ENCODE measurements at regions not wholly inside any gene's neighbourhood (a gene's known extent, or its start where the extent isn't known, plus 50 kb on each side); places are given as distances from the start of the nearest gene placed in this dataset.

DNA sequence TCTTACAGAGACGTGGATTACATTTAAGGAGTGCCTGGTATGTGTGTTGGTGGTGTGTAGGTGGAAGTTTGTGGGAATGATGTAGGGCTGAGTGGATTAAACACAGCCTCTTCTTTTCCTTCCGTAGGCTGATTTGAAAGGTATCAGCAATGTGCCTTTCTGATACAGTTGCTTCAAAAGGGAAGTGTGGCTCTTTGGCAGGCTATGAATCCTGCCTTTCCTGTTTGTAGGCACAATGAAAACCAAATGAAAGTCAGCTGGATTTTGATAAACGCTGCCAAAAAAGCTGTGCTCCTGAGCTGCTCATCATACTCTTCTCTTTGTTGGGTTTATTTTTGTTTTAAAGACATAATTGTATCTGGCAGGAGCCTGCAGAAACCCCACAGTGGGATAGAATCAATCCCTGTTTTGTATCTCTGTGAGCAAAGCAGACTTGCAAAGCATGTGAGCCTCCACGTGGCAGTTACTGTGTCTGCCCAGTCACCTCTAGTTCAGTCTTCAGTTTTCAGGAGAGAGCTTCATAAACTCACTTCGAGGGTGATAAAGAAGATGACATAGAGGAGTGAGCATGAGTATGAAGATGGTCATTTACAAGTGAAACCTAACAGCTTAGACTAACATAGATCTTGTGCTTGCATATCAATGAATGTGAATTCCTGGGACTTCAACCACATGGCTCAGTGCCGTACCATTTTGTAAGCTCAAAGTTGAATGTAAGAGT lies 655.7 kb upstream of the KIRREL3 start:
- Mint-ChIP-seq H3K27ac (no peak overlapping the region), H3K27me3 (ENCODE audit: insufficient read depth) (no peaks in the 10 kb centered on the region), H3K9me3 (peaks cover 3% of the 10 kb centered on the region), H3K36me3 (ENCODE audit: low read depth) (no peaks in the 10 kb centered on the region), H3K4me1 (no peaks in the 10 kb centered on the region), H3K4me3 (no peak overlapping the region)
- Histone ChIP-seq H3K4me3 (ENCODE audit: low read length) (no peak overlapping the region), H3K36me3 (ENCODE audit: control insufficient read depth, insufficient read depth, low read length) (no peaks in the 10 kb centered on the region), H3K27ac (ENCODE audit: low read depth, low read length) (no peak overlapping the region), H3K4me1 (ENCODE audit: control insufficient read depth, insufficient read depth, low read length) (no peaks in the 10 kb centered on the region), H3K27me3 (ENCODE audit: control insufficient read depth, insufficient read depth, low read length, poor library complexity, severe bottlenecking) (no peaks in the 10 kb centered on the region), H3K9ac (ENCODE audit: extremely low read depth, low read length, poor library complexity, severe bottlenecking) (no peak overlapping the region), H3K9me3 (ENCODE audit: control insufficient read depth, low read length) (peaks cover 2% of the 10 kb centered on the region)
- DNase-seq: no peak
- TF ChIP-seq, protein P1, sequence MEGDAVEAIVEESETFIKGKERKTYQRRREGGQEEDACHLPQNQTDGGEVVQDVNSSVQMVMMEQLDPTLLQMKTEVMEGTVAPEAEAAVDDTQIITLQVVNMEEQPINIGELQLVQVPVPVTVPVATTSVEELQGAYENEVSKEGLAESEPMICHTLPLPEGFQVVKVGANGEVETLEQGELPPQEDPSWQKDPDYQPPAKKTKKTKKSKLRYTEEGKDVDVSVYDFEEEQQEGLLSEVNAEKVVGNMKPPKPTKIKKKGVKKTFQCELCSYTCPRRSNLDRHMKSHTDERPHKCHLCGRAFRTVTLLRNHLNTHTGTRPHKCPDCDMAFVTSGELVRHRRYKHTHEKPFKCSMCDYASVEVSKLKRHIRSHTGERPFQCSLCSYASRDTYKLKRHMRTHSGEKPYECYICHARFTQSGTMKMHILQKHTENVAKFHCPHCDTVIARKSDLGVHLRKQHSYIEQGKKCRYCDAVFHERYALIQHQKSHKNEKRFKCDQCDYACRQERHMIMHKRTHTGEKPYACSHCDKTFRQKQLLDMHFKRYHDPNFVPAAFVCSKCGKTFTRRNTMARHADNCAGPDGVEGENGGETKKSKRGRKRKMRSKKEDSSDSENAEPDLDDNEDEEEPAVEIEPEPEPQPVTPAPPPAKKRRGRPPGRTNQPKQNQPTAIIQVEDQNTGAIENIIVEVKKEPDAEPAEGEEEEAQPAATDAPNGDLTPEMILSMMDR (conservative IDR thresholded peaks at IDR 0.05): no peak
- WGBS, 2 experiments (ENCODE audit: insufficient coverage in 1 of 2, insufficient read length in 1 of 2): 71 to 79% methylated on average over 2 to 6 of the region's 6 CpGs

DNA sequence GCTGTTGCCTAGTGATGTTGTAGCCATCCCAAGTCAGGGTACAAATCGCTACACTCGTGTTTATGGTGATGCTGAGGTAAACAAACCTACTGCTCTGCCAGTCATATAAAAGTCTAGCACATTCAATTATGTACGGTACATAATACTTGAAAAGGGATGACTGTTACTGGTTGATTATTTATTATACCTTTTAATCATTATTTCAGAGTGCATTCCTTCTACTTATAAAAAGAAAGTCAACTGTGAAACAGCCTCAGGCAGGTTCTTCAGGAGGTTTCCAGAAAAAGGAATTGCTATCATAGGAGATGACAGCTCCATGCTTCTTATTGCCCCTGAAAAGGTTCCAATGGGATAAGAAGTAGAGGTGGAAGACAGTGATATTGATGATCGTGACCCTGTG lies 652.5 kb upstream of the KIRREL3 start:
- Histone ChIP-seq H3K27ac (ENCODE audit: low read depth, low read length) (no peak overlapping the region), H3K36me3 (ENCODE audit: control insufficient read depth, insufficient read depth, low read length) (no peaks in the 10 kb centered on the region), H3K9me3 (ENCODE audit: control insufficient read depth, low read length) (no peaks in the 10 kb centered on the region), H3K4me3 (ENCODE audit: low read length) (no peak overlapping the region), H3K9ac (ENCODE audit: extremely low read depth, low read length, poor library complexity, severe bottlenecking) (no peak overlapping the region), H3K27me3 (ENCODE audit: control insufficient read depth, insufficient read depth, low read length, poor library complexity, severe bottlenecking) (no peaks in the 10 kb centered on the region), H3K4me1 (ENCODE audit: control insufficient read depth, insufficient read depth, low read length) (no peaks in the 10 kb centered on the region)
- H3K27me3 Mint-ChIP-seq (ENCODE audit: insufficient read depth): no peaks in the 10 kb centered on the region
- no peaks in the 10 kb centered on the region for H3K4me1 Mint-ChIP-seq
- TF ChIP-seq, protein P1 (conservative IDR thresholded peaks at IDR 0.05): no peak
- peaks cover 3% of the 10 kb centered on the region for H3K9me3 Mint-ChIP-seq
- DNase-seq: no peak
- H3K4me3 Mint-ChIP-seq: no peak overlapping the region
- 90 to 97% methylated on average over 3 of the region's 4 CpGs for WGBS, 2 experiments (ENCODE audit: insufficient coverage in 1 of 2, insufficient read length in 1 of 2)
- no peaks in the 10 kb centered on the region for H3K36me3 Mint-ChIP-seq (ENCODE audit: low read depth)
- H3K27ac Mint-ChIP-seq: no peak overlapping the region

DNA sequence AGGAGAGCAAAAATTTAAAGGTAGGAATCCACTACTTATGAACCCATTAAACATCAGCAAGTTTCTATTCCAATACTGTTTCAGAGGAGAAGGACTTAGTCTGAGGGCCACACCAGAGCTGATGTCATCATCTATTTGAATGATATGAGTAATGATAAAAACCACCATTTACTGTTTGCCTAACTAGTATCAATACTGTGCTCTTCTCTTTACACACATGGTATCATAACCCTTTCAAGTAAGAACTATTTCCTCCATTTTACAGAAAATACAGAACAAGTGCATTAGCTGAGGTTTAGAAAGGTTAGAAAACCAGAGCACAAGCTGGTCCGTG lies 651.3 kb upstream of the KIRREL3 start:
- no peaks in the 10 kb centered on the region for H3K36me3 Mint-ChIP-seq (ENCODE audit: low read depth)
- H3K4me1 Mint-ChIP-seq: no peaks in the 10 kb centered on the region
- H3K4me3 Mint-ChIP-seq: no peak overlapping the region
- Histone ChIP-seq H3K9ac (ENCODE audit: extremely low read depth, low read length, poor library complexity, severe bottlenecking) (no peak overlapping the region), H3K36me3 (ENCODE audit: control insufficient read depth, insufficient read depth, low read length) (no peaks in the 10 kb centered on the region), H3K4me1 (ENCODE audit: control insufficient read depth, insufficient read depth, low read length) (no peaks in the 10 kb centered on the region), H3K27me3 (ENCODE audit: control insufficient read depth, insufficient read depth, low read length, poor library complexity, severe bottlenecking) (no peaks in the 10 kb centered on the region), H3K27ac (ENCODE audit: low read depth, low read length) (no peak overlapping the region), H3K9me3 (ENCODE audit: control insufficient read depth, low read length) (no peaks in the 10 kb centered on the region), H3K4me3 (ENCODE audit: low read length) (no peak overlapping the region)
- no peak overlapping the region for H3K27ac Mint-ChIP-seq
- H3K9me3 Mint-ChIP-seq: no peaks in the 10 kb centered on the region
- H3K27me3 Mint-ChIP-seq (ENCODE audit: insufficient read depth): no peaks in the 10 kb centered on the region
- 90 to 97% methylated on average over 1 of the region's 1 CpG for WGBS, 2 experiments (ENCODE audit: insufficient coverage in 1 of 2, insufficient read length in 1 of 2)
- DNase-seq: no peak
- TF ChIP-seq, protein P1 (conservative IDR thresholded peaks at IDR 0.05): no peak
